IMR-90 (cell line): ENCODE measurements at regions not wholly inside any gene's neighbourhood (a gene's known extent, or its start where the extent isn't known, plus 50 kb on each side); places are given as distances from the start of the nearest gene placed in this dataset.

Experiments
- ATAC-seq: fragments of 200-7000 bp; cut with Tn5 transposase; 2 replicates; pipeline ENCODE4 v1.9.1; 2020; ENCODE audit warnings: low read depth, mild to moderate bottlenecking, moderate library complexity
- BruUV-seq: library from RNA; stranded (reverse); fragments of 400-500 nt; replicated peaks from 2 replicates; lab custom pipeline; 2021; lab: Mats Ljungman, UMichigan
- CTCF ChIA-PET: fragments of 300-600 bp; formaldehyde crosslinking; extraction: SDS; loops from one replicate; lab custom pipeline; 2021; ENCODE audit warnings: antibody characterized with exemption; lab: Yijun Ruan, JAX
- POLR2A ChIA-PET: fragments of 300-600 bp; sonication (Branson Sonifier 250); formaldehyde crosslinking; loops from one replicate; lab custom pipeline; 2022; ENCODE audit warnings: antibody characterized with exemption; ENCODE audit not compliant: unreplicated experiment; lab: Charles Lee
- DNase-seq: peaks from one replicate; pipeline ENCODE4 v3.0.0; 2013
- H2AFZ ChIP-seq: replicated peaks from 2 replicates; pipeline ENCODE3; 2013; ENCODE audit warnings: low read length, mild to moderate bottlenecking; ENCODE audit not compliant: poor library complexity
- H2AK5ac ChIP-seq: 2 replicates; pipeline ENCODE4 v1.6.1; 2013; ENCODE audit warnings: low read depth, low read length, inconsistent platforms
- H2AK9ac ChIP-seq: replicated peaks from 2 replicates; pipeline ENCODE3; 2013; ENCODE audit warnings: mild to moderate bottlenecking, low read depth, low read length, moderate library complexity; ENCODE audit not compliant: poor library complexity
- H2BK120ac ChIP-seq: 2 replicates; pipeline ENCODE4 v1.6.1; 2013; ENCODE audit warnings: low read depth, low read length, inconsistent platforms
- H2BK15ac ChIP-seq: 3 replicates; pipeline ENCODE4 v1.6.1; 2013; ENCODE audit warnings: low read depth, low read length, inconsistent platforms
- H2BK20ac ChIP-seq: 2 replicates; pipeline ENCODE4 v1.6.1; 2013; ENCODE audit warnings: low read depth, mild to moderate bottlenecking, inconsistent platforms, low read length, moderate library complexity
- H2BK5ac ChIP-seq: 2 replicates; pipeline ENCODE4 v1.6.1; 2013; ENCODE audit warnings: mild to moderate bottlenecking, low read depth, low read length, inconsistent platforms; ENCODE audit not compliant: poor library complexity, severe bottlenecking
- H3K14ac ChIP-seq: replicated peaks from 2 replicates; pipeline ENCODE4 v1.6.1; 2013; ENCODE audit warnings: low read depth, low read length, inconsistent platforms
- H3K18ac ChIP-seq: 2 replicates; pipeline ENCODE4 v1.6.1; 2013; ENCODE audit warnings: low read depth, low read length, control low read depth
- H3K23ac ChIP-seq: 2 replicates; pipeline ENCODE4 v1.6.1; 2013; ENCODE audit warnings: low read depth, low read length, inconsistent platforms
- H3K27ac ChIP-seq: 2 replicates; pipeline ENCODE4 v1.5.1; 2013; ENCODE audit warnings: mild to moderate bottlenecking, control low read depth, low read length; ENCODE audit not compliant: insufficient read depth
- H3K27me3 ChIP-seq: 2 replicates; pipeline ENCODE4 v1.6.1; 2013; ENCODE audit warnings: low read length; ENCODE audit not compliant: control insufficient read depth, insufficient read depth
- H3K36me3 ChIP-seq: 2 replicates; pipeline ENCODE4 v1.6.1; 2013; ENCODE audit warnings: low read length, mixed read lengths; ENCODE audit not compliant: control insufficient read depth, insufficient read depth
- H3K4ac ChIP-seq: 2 replicates; pipeline ENCODE4 v1.6.1; 2013; ENCODE audit warnings: low read depth, low read length, inconsistent platforms
- H3K4me1 ChIP-seq: 2 replicates; pipeline ENCODE4 v1.6.1; 2013; ENCODE audit warnings: low read length, mixed read lengths; ENCODE audit not compliant: control insufficient read depth, insufficient read depth
- H3K4me2 ChIP-seq: 2 replicates; pipeline ENCODE4 v1.6.1; 2013; ENCODE audit warnings: low read depth, mild to moderate bottlenecking, control low read depth, low read length, moderate library complexity
- H3K4me3 ChIP-seq: 2 replicates; pipeline ENCODE4 v1.5.1; 2013; ENCODE audit warnings: low read depth, mild to moderate bottlenecking, control low read depth, low read length, moderate library complexity; ENCODE audit not compliant: insufficient read depth
- H3K56ac ChIP-seq: 2 replicates; pipeline ENCODE4 v1.6.1; 2013; ENCODE audit warnings: low read length, inconsistent platforms; ENCODE audit not compliant: insufficient read depth; ENCODE audit errors: extremely low read depth
- H3K79me1 ChIP-seq, 2 experiments: 2 replicates each; pipeline ENCODE4 v1.6.1; 2013; ENCODE audit warnings: low read length in 2 of 2, inconsistent platforms in 1 of 2, low read depth in 1 of 2
- H3K9ac ChIP-seq: 2 replicates; pipeline ENCODE4 v1.6.1; 2013; ENCODE audit warnings: low read depth, low read length, control low read depth
- H3K9me1 ChIP-seq: 2 replicates; pipeline ENCODE4 v1.6.1; 2013; ENCODE audit warnings: low read length, inconsistent platforms; ENCODE audit not compliant: insufficient read depth
- H3K9me3 ChIP-seq: 2 replicates; pipeline ENCODE4 v1.6.1; 2013; ENCODE audit warnings: low read length; ENCODE audit not compliant: control insufficient read depth, insufficient read depth
- H4K20me1 ChIP-seq: 2 replicates; pipeline ENCODE4 v1.6.1; 2013; ENCODE audit warnings: low read length, inconsistent platforms; ENCODE audit not compliant: insufficient read depth
- H4K5ac ChIP-seq: 2 replicates; pipeline ENCODE4 v1.6.1; 2013; ENCODE audit warnings: mild to moderate bottlenecking, low read depth, low read length, control low read depth
- H4K8ac ChIP-seq, 2 experiments: 2 replicates each; pipeline ENCODE4 v1.6.1; 2013; ENCODE audit warnings: low read depth in 2 of 2, low read length in 2 of 2, control low read depth in 1 of 2, inconsistent platforms in 1 of 2
- H4K91ac ChIP-seq: 2 replicates; pipeline ENCODE4 v1.6.1; 2013; ENCODE audit warnings: low read depth, low read length, inconsistent platforms; ENCODE audit not compliant: insufficient read depth
- BHLHE40 ChIP-seq: fragments of 150-350 bp; IDR thresholded peaks from 2 replicates; pipeline ENCODE4 v1.6.1; 2016; ENCODE audit warnings: mild to moderate bottlenecking, low read depth, low read length
- CEBPB ChIP-seq: IDR thresholded peaks from 2 replicates; pipeline ENCODE4 v1.6.1; 2012; ENCODE audit warnings: low read depth, low read length, improper control_type of control experiment
- CHD1 ChIP-seq: IDR thresholded peaks from 2 replicates; pipeline ENCODE4 v1.6.1; 2012; ENCODE audit warnings: low read depth, low read length, improper control_type of control experiment
- ELK1 ChIP-seq: fragments of 150-350 bp; IDR thresholded peaks from 2 replicates; pipeline ENCODE4 v1.6.1; 2016; ENCODE audit warnings: low read depth, mild to moderate bottlenecking, low read length, moderate library complexity, borderline replicate concordance
- FOS ChIP-seq: fragments of 150-350 bp; IDR thresholded peaks from 2 replicates; pipeline ENCODE4 v1.6.1; 2016; ENCODE audit warnings: low read depth, low read length
- MAFK ChIP-seq: IDR thresholded peaks from 2 replicates; pipeline ENCODE4 v1.6.1; 2012; ENCODE audit warnings: low read depth, low read length, improper control_type of control experiment
- MAZ ChIP-seq: IDR thresholded peaks from 2 replicates; pipeline ENCODE4 v1.6.1; 2012; ENCODE audit warnings: low read depth, mild to moderate bottlenecking, low read length, improper control_type of control experiment, moderate library complexity, borderline replicate concordance
- MXI1 ChIP-seq: IDR thresholded peaks from 2 replicates; pipeline ENCODE4 v1.6.1; 2012; ENCODE audit warnings: low read depth, mild to moderate bottlenecking, low read length, moderate library complexity, borderline replicate concordance
- NFE2L2 ChIP-seq: fragments of 150-350 bp; IDR thresholded peaks from 2 replicates; pipeline ENCODE4 v1.6.1; 2016; ENCODE audit warnings: low read depth, mild to moderate bottlenecking, low read length
- POLR2A ChIP-seq: IDR thresholded peaks from 2 replicates; pipeline ENCODE4 v1.6.1; 2012; ENCODE audit warnings: mild to moderate bottlenecking, low read depth, low read length
- RAD21 ChIP-seq: IDR thresholded peaks from 2 replicates; pipeline ENCODE4 v1.6.1; 2012; ENCODE audit warnings: low read length, improper control_type of control experiment
- RCOR1 ChIP-seq: IDR thresholded peaks from 2 replicates; pipeline ENCODE4 v1.6.1; 2012; ENCODE audit warnings: mild to moderate bottlenecking, low read length, improper control_type of control experiment; ENCODE audit not compliant: insufficient replicate concordance
- RFX5 ChIP-seq: IDR thresholded peaks from 2 replicates; pipeline ENCODE4 v1.8.0; 2012; ENCODE audit warnings: low read depth, mild to moderate bottlenecking, low read length, moderate library complexity
- SMC3 ChIP-seq: fragments of 150-350 bp; IDR thresholded peaks from 2 replicates; pipeline ENCODE4 v1.6.1; 2016; ENCODE audit warnings: low read depth, mild to moderate bottlenecking, antibody characterized with exemption, low read length, moderate library complexity
- WGBS, 2 experiments: methylation state at CpG; one replicate each; pipeline versions ENCODE4 v1.1.5 to v1.1.7; 2013; ENCODE audit warnings: missing lambda C conversion rate in 2 of 2; ENCODE audit not compliant: insufficient read length in 1 of 2; ENCODE audit errors: extremely low coverage in 2 of 2; 5-methylcytosine and 5-hydroxymethylcytosine counted together
- dilution Hi-C: fragments of 300-500 bp; cut with HindIII; formaldehyde crosslinking; loops from one replicate; pipeline ENCODE4 v1.14.3; 2018; ENCODE audit warnings: low sequenced_read_pairs; ENCODE audit not compliant: unreplicated experiment
- in situ Hi-C: fragments of 300-500 bp; cut with MboI; formaldehyde crosslinking; loops from 3 replicates; pipeline ENCODE4 v1.14.3; 2019; ENCODE audit warnings: low sequenced_read_pairs, inconsistent platforms, mixed read lengths
- intact Hi-C: fragments of 100-400 bp; cut with micrococcal nuclease; formaldehyde crosslinking; loops from 2 replicates; pipeline ENCODE4 v1.10.0; 2022
- TF ChIP-seq, protein P1 (sequence below): fragments of 150-350 bp; IDR thresholded peaks from 2 replicates; pipeline ENCODE4 v1.6.1; 2017; ENCODE audit warnings: mild to moderate bottlenecking, antibody characterized with exemption, low read length, low read depth
- TF ChIP-seq, protein P2 (sequence below): conservative IDR thresholded peaks from 2 replicates; pipeline ENCODE4 v1.5.1; 2012; ENCODE audit warnings: mild to moderate bottlenecking, low read depth, low read length, improper control_type of control experiment

- Histone ChIP-seq H3K18ac (no peak overlapping the region), H3K56ac (no peak overlapping the region), H3K4ac (no peak overlapping the region), H3K36me3 (no peaks in the 10 kb centered on the region), H2BK15ac (no peak overlapping the region), H3K27me3 (no peaks in the 10 kb centered on the region), H3K4me2 (no peak overlapping the region), H4K91ac (no peak overlapping the region), H2BK20ac (no peak overlapping the region), H3K4me1 (no peaks in the 10 kb centered on the region), H2AK5ac (no peak overlapping the region), H3K4me3 (no peak overlapping the region), H3K27ac (no peak overlapping the region), H2AFZ (no peak overlapping the region), H2BK5ac (no peak overlapping the region), H2BK120ac (no peak overlapping the region), H3K9me1 (0 out of 2 replicates have a peak, but pooled peaks cover 3% of the 10 kb centered on the region), H4K5ac (no peak overlapping the region), H3K9me3 (no peaks in the 10 kb centered on the region), H3K23ac (no peak overlapping the region), H2AK9ac (no peak overlapping the region), H3K9ac (no peak overlapping the region), H3K14ac (no peak overlapping the region), H3K79me1 (no peaks in the 10 kb centered on the region), H4K8ac (no peak overlapping the region), H4K20me1 (no peaks in the 10 kb centered on the region)
- intact Hi-C loops: no loop called here
- dilution Hi-C loops: no loop called here
- BruUV-seq: no TSS peak
- TF ChIP-seq CHD1: no peak
- TF ChIP-seq POLR2A: no peak
- TF ChIP-seq FOS: no peak
- TF ChIP-seq SMC3: no peak
- TF ChIP-seq RFX5: no peak
- no peak for TF ChIP-seq BHLHE40
- TF ChIP-seq MAFK: no peak
- TF ChIP-seq, protein P1, sequence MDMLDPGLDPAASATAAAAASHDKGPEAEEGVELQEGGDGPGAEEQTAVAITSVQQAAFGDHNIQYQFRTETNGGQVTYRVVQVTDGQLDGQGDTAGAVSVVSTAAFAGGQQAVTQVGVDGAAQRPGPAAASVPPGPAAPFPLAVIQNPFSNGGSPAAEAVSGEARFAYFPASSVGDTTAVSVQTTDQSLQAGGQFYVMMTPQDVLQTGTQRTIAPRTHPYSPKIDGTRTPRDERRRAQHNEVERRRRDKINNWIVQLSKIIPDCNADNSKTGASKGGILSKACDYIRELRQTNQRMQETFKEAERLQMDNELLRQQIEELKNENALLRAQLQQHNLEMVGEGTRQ: no peak
- no peak for TF ChIP-seq RCOR1
- TF ChIP-seq, protein P2, sequence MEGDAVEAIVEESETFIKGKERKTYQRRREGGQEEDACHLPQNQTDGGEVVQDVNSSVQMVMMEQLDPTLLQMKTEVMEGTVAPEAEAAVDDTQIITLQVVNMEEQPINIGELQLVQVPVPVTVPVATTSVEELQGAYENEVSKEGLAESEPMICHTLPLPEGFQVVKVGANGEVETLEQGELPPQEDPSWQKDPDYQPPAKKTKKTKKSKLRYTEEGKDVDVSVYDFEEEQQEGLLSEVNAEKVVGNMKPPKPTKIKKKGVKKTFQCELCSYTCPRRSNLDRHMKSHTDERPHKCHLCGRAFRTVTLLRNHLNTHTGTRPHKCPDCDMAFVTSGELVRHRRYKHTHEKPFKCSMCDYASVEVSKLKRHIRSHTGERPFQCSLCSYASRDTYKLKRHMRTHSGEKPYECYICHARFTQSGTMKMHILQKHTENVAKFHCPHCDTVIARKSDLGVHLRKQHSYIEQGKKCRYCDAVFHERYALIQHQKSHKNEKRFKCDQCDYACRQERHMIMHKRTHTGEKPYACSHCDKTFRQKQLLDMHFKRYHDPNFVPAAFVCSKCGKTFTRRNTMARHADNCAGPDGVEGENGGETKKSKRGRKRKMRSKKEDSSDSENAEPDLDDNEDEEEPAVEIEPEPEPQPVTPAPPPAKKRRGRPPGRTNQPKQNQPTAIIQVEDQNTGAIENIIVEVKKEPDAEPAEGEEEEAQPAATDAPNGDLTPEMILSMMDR: no peak
- no peak for TF ChIP-seq CEBPB
- TF ChIP-seq RAD21: no peak
- TF ChIP-seq MAZ: no peak
- TF ChIP-seq MXI1: no peak
- no peak for TF ChIP-seq NFE2L2
- no peak for TF ChIP-seq ELK1
- in situ Hi-C loops: loop anchor here (25.0 kb wide), 1 partner anchor 707 kb away; no protein-coding TSS in a partner anchor
- DNase-seq (no peak), ATAC-seq (no peak)
- WGBS, 2 experiments: no CpG with 5 or more reads among the region's 4 CpGs
- ChIA-PET CTCF (no interaction called here), POLR2A (no interaction called here)
Observed at GRCh38 chr17:68780596-68780995, 174.6 kb downstream of the ABCA8 start.
